K562 (cell line): ENCODE measurements at regions not wholly inside any gene's neighbourhood (a gene's known extent, or its start where the extent isn't known, plus 50 kb on each side); places are given as distances from the start of the nearest gene placed in this dataset.

Source experiments
- ATAC-seq: fragments of 200-7000 bp; cut with Tn5 transposase; 3 replicates; pipeline ENCODE4 v1.9.1; 2020; ENCODE audit warnings: moderate library complexity
- BruUV-seq: library from RNA; stranded (reverse); fragments of 400-500 nt; replicated peaks from 2 replicates; lab custom pipeline; 2021; lab: Mats Ljungman, UMichigan
- CTCF ChIA-PET: fragments of 300-600 bp; formaldehyde crosslinking; extraction: SDS; loops from one replicate; lab custom pipeline; 2021; ENCODE audit warnings: low intra/inter-chr PET ratio; lab: Yijun Ruan, JAX
- POLR2A ChIA-PET: fragments of 300-600, 350-650 bp; sonication (Branson Sonifier 250); formaldehyde crosslinking; extraction: SDS; loops from one replicate; lab custom pipeline; 2021; ENCODE audit warnings: antibody characterized with exemption, inconsistent platforms; lab: Yijun Ruan, JAX
- DNase-seq, 4 experiments: peaks; one replicate each; pipeline versions ENCODE4 v3.0.0 to v3.0.0-alpha.2; 2011 to 2018; ENCODE audit warnings: low spot score in 3 of 4, mixed read lengths in 3 of 4; ENCODE audit errors: extremely low read depth in 1 of 4
- FAIRE-seq: peaks from 2 replicates; lab custom pipeline; 2011; peaks lifted over from hg19 to GRCh38; lab: Jason Lieb, UNC
- H2AFZ ChIP-seq: 2 replicates; pipeline ENCODE4 v1.6.0; 2011; ENCODE audit warnings: low read depth, low read length, control low read depth, inconsistent platforms
- H3K27ac ChIP-seq: fragments of 200-600 bp; 3 replicates; pipeline ENCODE4 v1.8.0; 2011; ENCODE audit warnings: low read depth, mild to moderate bottlenecking, control low read depth, inconsistent platforms, low read length, moderate library complexity, mixed read lengths; ENCODE audit errors: extremely low read depth
- H3K27me3 ChIP-seq, 2 experiments: fragments of 300-600 bp in 1 of 2; 2 replicates in 1 of 2; 3 replicates in 1 of 2; pipeline versions ENCODE4 v1.6.0 to v1.8.0; 2011; ENCODE audit warnings: inconsistent platforms in 2 of 2, low read length in 2 of 2, mild to moderate bottlenecking in 1 of 2, mixed read lengths in 1 of 2, moderate library complexity in 1 of 2; ENCODE audit not compliant: control insufficient read depth in 2 of 2, insufficient read depth in 2 of 2
- H3K36me3 ChIP-seq: fragments of 300-600 bp; 3 replicates; pipeline ENCODE4 v1.8.0; 2011; ENCODE audit warnings: mild to moderate bottlenecking, low read length, inconsistent platforms; ENCODE audit not compliant: control insufficient read depth, insufficient read depth
- H3K4me1 ChIP-seq, 2 experiments: fragments of 200-600 bp in 1 of 2; replicated peaks in 1 of 2; 2 replicates in 1 of 2; 3 replicates in 1 of 2; pipeline versions ENCODE4 v1.5.1 to v1.8.0; 2011; ENCODE audit warnings: inconsistent platforms in 2 of 2, low read length in 2 of 2, mild to moderate bottlenecking in 1 of 2, mixed read lengths in 1 of 2, moderate library complexity in 1 of 2; ENCODE audit not compliant: control insufficient read depth in 2 of 2, insufficient read depth in 2 of 2
- H3K4me2 ChIP-seq: 2 replicates; pipeline ENCODE4 v1.6.1; 2011; ENCODE audit warnings: low read length, control low read depth, inconsistent platforms, mixed read lengths; ENCODE audit not compliant: insufficient read depth
- H3K4me3 ChIP-seq: fragments of 200-600 bp; sonication (generic), shearing (Covaris generic); 2 replicates; pipeline ENCODE4 v1.5.1; 2016; ENCODE audit warnings: control low read depth, inconsistent platforms
- H3K79me2 ChIP-seq: fragments of 200-600 bp; 3 replicates; pipeline ENCODE4 v1.8.0; 2011; ENCODE audit warnings: low read length, inconsistent platforms; ENCODE audit not compliant: control insufficient read depth, insufficient read depth
- H3K9ac ChIP-seq, 2 experiments: 2 replicates each; pipeline versions ENCODE4 v1.6.0 to v1.6.1; 2011; ENCODE audit warnings: low read depth in 2 of 2, low read length in 2 of 2, control low read depth in 1 of 2, inconsistent platforms in 1 of 2, mild to moderate bottlenecking in 1 of 2, mixed read lengths in 1 of 2; ENCODE audit not compliant: insufficient read depth in 1 of 2
- H3K9me1 ChIP-seq: one replicate; pipeline ENCODE4 v1.6.0; 2011; ENCODE audit warnings: inconsistent platforms, mild to moderate bottlenecking, low read length, moderate library complexity; ENCODE audit not compliant: control insufficient read depth, insufficient read depth
- H3K9me3 ChIP-seq: replicated peaks from 2 replicates; pipeline ENCODE4 v1.5.1; 2011; ENCODE audit warnings: low read depth, low read length, inconsistent platforms; ENCODE audit not compliant: control insufficient read depth, insufficient read depth
- H4K20me1 ChIP-seq: replicated peaks from 2 replicates; pipeline ENCODE4 v1.6.1; 2011; ENCODE audit warnings: low read length, inconsistent platforms, mixed read lengths; ENCODE audit not compliant: control insufficient read depth, insufficient read depth
- AFF4 ChIP-seq: sonication (generic); formaldehyde crosslinking; IDR thresholded peaks from 2 replicates; pipeline ENCODE4 v1.8.0; 2023; ENCODE audit warnings: mild to moderate bottlenecking, missing genetic modification reagents
- ATF1 ChIP-seq, 2 experiments: fragments of 450-650 bp in 1 of 2; IDR thresholded peaks; 2 replicates each; pipeline ENCODE4 v1.6.1; 2016; ENCODE audit warnings: missing compliant biosample characterization in 1 of 2, missing genetic modification characterization in 1 of 2
- ATF7 ChIP-seq: fragments of 450-650 bp; IDR thresholded peaks from 2 replicates; pipeline ENCODE4 v1.7.1; 2014; ENCODE audit warnings: mild to moderate bottlenecking, moderate library complexity
- BMI1 ChIP-seq: fragments of 150-350 bp; IDR thresholded peaks from 2 replicates; pipeline ENCODE4 v1.6.1; 2014; ENCODE audit warnings: low read length
- BRD4 ChIP-seq: fragments of 200-600 bp; sonication (generic); IDR thresholded peaks from 2 replicates; pipeline ENCODE4 v1.6.1; 2017; ENCODE audit warnings: inconsistent platforms
- CHCHD3 ChIP-seq: fragments of 250-450 bp; sonication (Bioruptor Pico); IDR thresholded peaks from 2 replicates; pipeline ENCODE4 v2.1.2; 2022; ENCODE audit warnings: mild to moderate bottlenecking
- EWSR1 ChIP-seq: fragments of 450-650 bp; IDR thresholded peaks from 2 replicates; pipeline ENCODE4 v1.6.1; 2018; ENCODE audit warnings: borderline replicate concordance, mild to moderate bottlenecking, low read depth, moderate library complexity; ENCODE audit not compliant: partially characterized antibody
- FOXJ3 ChIP-seq: sonication (generic); formaldehyde crosslinking; IDR thresholded peaks from 2 replicates; pipeline ENCODE4 v1.4.0; 2020; ENCODE audit warnings: mild to moderate bottlenecking, missing genetic modification reagents
- HSF4 ChIP-seq: fragments of 250-450 bp; sonication (Bioruptor Pico); IDR thresholded peaks from 2 replicates; pipeline ENCODE4 v2.1.2; 2022; ENCODE audit warnings: mild to moderate bottlenecking, moderate library complexity, borderline replicate concordance
- IFI16 ChIP-seq: fragments of 250-450 bp; sonication (Bioruptor Pico); IDR thresholded peaks from 2 replicates; pipeline ENCODE4 v2.1.2; 2022; ENCODE audit warnings: mild to moderate bottlenecking, inconsistent platforms
- SAP30 ChIP-seq: fragments of 200-600 bp; sonication (generic); IDR thresholded peaks from 2 replicates; pipeline ENCODE4 v1.6.1; 2012; ENCODE audit warnings: borderline replicate concordance, low read depth, mild to moderate bottlenecking, moderate library complexity, low read length, control low read depth, inconsistent platforms; ENCODE audit not compliant: insufficient read depth, poor library complexity, severe bottlenecking
- SIN3A ChIP-seq, 2 experiments: fragments of 150-350 bp in 1 of 2; IDR thresholded peaks; 2 replicates each; pipeline ENCODE4 v1.6.1; 2011 to 2016; ENCODE audit warnings: borderline replicate concordance in 2 of 2, low read depth in 2 of 2, low read length in 2 of 2, mild to moderate bottlenecking in 2 of 2, moderate library complexity in 2 of 2; ENCODE audit not compliant: control insufficient read depth in 1 of 2
- SMARCA4 ChIP-seq: fragments of 450-650 bp; IDR thresholded peaks from 2 replicates; pipeline ENCODE4 v1.6.1; 2016
- ZNF398 ChIP-seq: fragments of 250-450 bp; sonication (Bioruptor Pico); IDR thresholded peaks from 2 replicates; pipeline ENCODE4 v1.8.0; 2021; ENCODE audit warnings: moderate library complexity, mild to moderate bottlenecking, inconsistent platforms
- WGBS: fragments of 100-300 bp; shearing (Covaris generic); methylation state at CpG from one replicate; pipeline ENCODE4 v1.1.6; 2016; ENCODE audit warnings: low coverage, mixed read lengths; ENCODE audit not compliant: insufficient coverage; ENCODE audit errors: missing lambda C conversion rate; 5-methylcytosine and 5-hydroxymethylcytosine counted together
- in situ Hi-C: fragments of 300-500 bp; cut with MboI; formaldehyde crosslinking; loops from 4 replicates; pipeline ENCODE4 v1.15.0; 2018; ENCODE audit warnings: inconsistent platforms, mixed read lengths
- intact Hi-C: fragments of 100-400 bp; cut with micrococcal nuclease; formaldehyde crosslinking; loops from 2 replicates; pipeline ENCODE4 v1.14.2; 2022

- no peaks in the 10 kb centered on the region; the same call in 1 of the 2 replicates for H3K9me3 ChIP-seq
- ChIA-PET POLR2A (no interaction called here), CTCF (no interaction called here)
- no peak overlapping the region for H2AFZ ChIP-seq
- H3K4me3 ChIP-seq, result no peak overlapping the region
- no peak overlapping the region for H3K9ac ChIP-seq
- FAIRE-seq, result no peak
- 0% methylated on average over 1 of the region's 1 CpG for WGBS
- ATAC-seq, result no peak
- H3K4me2 ChIP-seq, result no peak overlapping the region
- BruUV-seq, result no TSS peak
- intact Hi-C loops (no loop called here), in situ Hi-C loops (no loop called here)
- no peaks in the 10 kb centered on the region for H3K27me3 ChIP-seq
- H4K20me1 ChIP-seq, result no peaks in the 10 kb centered on the region
- no peaks in the 10 kb centered on the region for H3K9me1 ChIP-seq
- H3K79me2 ChIP-seq, result no peaks in the 10 kb centered on the region
- H3K36me3 ChIP-seq, result no peaks in the 10 kb centered on the region
- no peaks in the 10 kb centered on the region for H3K4me1 ChIP-seq
- DNase-seq, result no peak
- no peak overlapping the region for H3K27ac ChIP-seq
- TF ChIP-seq SIN3A (IDR thresholded peaks at IDR 0.05; ENCODE audit: borderline replicate concordance in 2 of 2, control insufficient read depth in 1 of 2, low read depth in 2 of 2, low read length in 2 of 2) (no peak), AFF4 (CRISPR knock-in tag) (no peak), BMI1 (no peak), SAP30 (no peak), BRD4 (no peak), ATF7 (no peak), ZNF398 (CRISPR knock-in tag) (no peak), IFI16 (no peak), HSF4 (CRISPR knock-in tag) (no peak), ATF1 (CRISPR knock-in tag; IDR thresholded peaks at IDR 0.05) (no peak), ATF1 (tag; IDR thresholded peaks at IDR 0.05) (no peak), CHCHD3 (no peak), SMARCA4 (no peak), FOXJ3 (no peak), EWSR1 (no peak)
Measured at GRCh38 chr5:52562473-52562872, 225.2 kb upstream of the ITGA1 start.
